ENCODE measurements at regions not wholly inside any gene's neighbourhood (a gene's known extent, or its start where the extent isn't known, plus 50 kb on each side); places are given as distances from the start of the nearest gene placed in this dataset.
A peak's percentile ranks its signal among the peaks of the same experiment; 100 is the strongest.

- Mint-ChIP-seq H3K4me1 (peaks cover 69% of the 10 kb centered on the region), H3K4me3 (no peak overlapping the region), H3K9me3 (no peaks in the 10 kb centered on the region), H3K27ac (peak overlapping the region; percentile 32), H3K27me3 (ENCODE audit: low read depth) (no peaks in the 10 kb centered on the region), H3K36me3 (no peaks in the 10 kb centered on the region)
- no peak for DNase-seq (ENCODE audit: low spot score in 2 of 2, unreplicated experiment in 2 of 2)
- no peak for TF ChIP-seq CTCF (IDR thresholded peaks at IDR 0.05; ENCODE audit: unreplicated experiment)
Measured at GRCh38 chr15:62797171-62797570, 245.4 kb upstream of the TPM1 start.

- no peaks in the 10 kb centered on the region for H3K36me3 Mint-ChIP-seq
- TF ChIP-seq CTCF (IDR thresholded peaks at IDR 0.05; ENCODE audit: unreplicated experiment) = no peak
- H3K4me3 Mint-ChIP-seq = no peak overlapping the region
- H3K4me1 Mint-ChIP-seq = peaks cover 56% of the 10 kb centered on the region
- peak overlapping the region; percentile 55 for H3K27ac Mint-ChIP-seq
- no peak for DNase-seq (ENCODE audit: low spot score in 2 of 2, unreplicated experiment in 2 of 2)
- H3K27me3 Mint-ChIP-seq (ENCODE audit: low read depth) = no peaks in the 10 kb centered on the region
- no peaks in the 10 kb centered on the region for H3K9me3 Mint-ChIP-seq
Measured at GRCh38 chr15:62798536-62798935, 244.0 kb upstream of the TPM1 start.

- Mint-ChIP-seq H3K9me3 (no peaks in the 10 kb centered on the region), H3K27me3 (ENCODE audit: low read depth) (no peaks in the 10 kb centered on the region), H3K4me3 (no peak overlapping the region), H3K4me1 (peaks cover 51% of the 10 kb centered on the region), H3K36me3 (no peaks in the 10 kb centered on the region), H3K27ac (peak overlapping the region; percentile 32)
- no peak for DNase-seq (ENCODE audit: low spot score in 2 of 2, unreplicated experiment in 2 of 2)
- no peak for TF ChIP-seq CTCF (IDR thresholded peaks at IDR 0.05; ENCODE audit: unreplicated experiment)
Measured at GRCh38 chr15:62799037-62799436, 243.5 kb upstream of the TPM1 start.

- peak overlapping the region; percentile 62 for H3K27ac Mint-ChIP-seq
- H3K4me3 Mint-ChIP-seq = no peak overlapping the region
- no peaks in the 10 kb centered on the region for H3K27me3 Mint-ChIP-seq (ENCODE audit: low read depth)
- no peaks in the 10 kb centered on the region for H3K9me3 Mint-ChIP-seq
- peaks cover 42% of the 10 kb centered on the region for H3K4me1 Mint-ChIP-seq
- no peak for DNase-seq (ENCODE audit: low spot score in 2 of 2, unreplicated experiment in 2 of 2)
- no peaks in the 10 kb centered on the region for H3K36me3 Mint-ChIP-seq
- TF ChIP-seq CTCF (IDR thresholded peaks at IDR 0.05; ENCODE audit: unreplicated experiment) = no peak
Measured at GRCh38 chr15:62799919-62800318, 242.6 kb upstream of the TPM1 start.

- no peaks in the 10 kb centered on the region for H3K9me3 Mint-ChIP-seq
- no peak overlapping the region for H3K27ac Mint-ChIP-seq
- no peak for DNase-seq (ENCODE audit: low spot score in 2 of 2, unreplicated experiment in 2 of 2)
- no peak overlapping the region for H3K4me3 Mint-ChIP-seq
- peaks cover 18% of the 10 kb centered on the region for H3K4me1 Mint-ChIP-seq
- no peaks in the 10 kb centered on the region for H3K27me3 Mint-ChIP-seq (ENCODE audit: low read depth)
- peaks cover 2% of the 10 kb centered on the region for H3K36me3 Mint-ChIP-seq
- TF ChIP-seq CTCF (IDR thresholded peaks at IDR 0.05; ENCODE audit: unreplicated experiment) = no peak
Measured at GRCh38 chr15:62802612-62803011, 239.9 kb upstream of the TPM1 start.

GRCh38 chr15:62803856-62804400 lies 238.6 kb upstream of the TPM1 start:
- Mint-ChIP-seq H3K36me3 (peaks cover 2% of the 10 kb centered on the region), H3K4me3 (no peak overlapping the region), H3K27me3 (ENCODE audit: low read depth) (no peaks in the 10 kb centered on the region), H3K27ac (no peak overlapping the region), H3K9me3 (no peaks in the 10 kb centered on the region), H3K4me1 (peaks cover 17% of the 10 kb centered on the region)
- no peak for DNase-seq (ENCODE audit: low spot score in 2 of 2, unreplicated experiment in 2 of 2)
- TF ChIP-seq CTCF (IDR thresholded peaks at IDR 0.05; ENCODE audit: unreplicated experiment) = no peak
